ENCODE measurements at regions not wholly inside any gene's neighbourhood (a gene's known extent, or its start where the extent isn't known, plus 50 kb on each side); places are given as distances from the start of the nearest gene placed in this dataset.

DNA sequence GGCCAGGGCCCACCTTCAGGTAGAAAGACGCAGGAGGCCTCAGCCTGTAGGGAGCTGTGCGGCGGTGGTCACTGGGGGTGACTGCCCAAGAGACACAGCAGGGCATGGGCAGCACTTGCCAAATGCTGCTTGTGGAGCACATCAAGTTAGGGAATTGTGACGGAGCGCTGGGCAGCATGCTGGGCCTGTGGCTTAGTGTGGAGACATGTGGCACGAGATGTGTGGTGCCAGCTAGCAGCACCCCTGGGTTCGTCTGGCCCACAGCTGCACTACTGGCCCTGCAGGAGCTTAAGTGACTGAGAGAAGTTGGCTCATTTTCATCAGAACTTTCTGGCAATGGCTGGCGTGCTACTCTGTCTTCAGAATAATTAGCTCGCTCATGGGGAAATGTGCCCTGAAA is 213.1 kb upstream of the SYNDIG1 start:
- DNase-seq = no peak

DNA sequence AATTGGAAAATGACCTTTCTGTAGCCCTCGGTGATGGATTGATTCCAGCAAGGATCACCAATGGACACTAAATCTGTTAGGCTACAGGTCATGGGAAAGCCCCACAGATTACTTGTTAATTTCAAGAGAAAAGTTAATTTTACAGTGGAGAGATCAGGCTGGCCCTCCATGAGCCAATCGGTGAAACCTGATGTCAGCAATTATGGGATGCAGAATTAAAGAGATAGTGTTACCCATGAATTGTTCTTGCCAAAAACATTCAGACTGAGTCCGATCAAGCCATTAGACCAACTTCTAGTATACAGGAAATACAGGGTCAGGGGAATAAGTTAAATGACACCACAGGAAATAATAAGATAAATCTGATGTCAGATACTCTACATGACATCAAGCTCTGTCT is 214.9 kb upstream of the SYNDIG1 start:
- DNase-seq = no peak

DNA sequence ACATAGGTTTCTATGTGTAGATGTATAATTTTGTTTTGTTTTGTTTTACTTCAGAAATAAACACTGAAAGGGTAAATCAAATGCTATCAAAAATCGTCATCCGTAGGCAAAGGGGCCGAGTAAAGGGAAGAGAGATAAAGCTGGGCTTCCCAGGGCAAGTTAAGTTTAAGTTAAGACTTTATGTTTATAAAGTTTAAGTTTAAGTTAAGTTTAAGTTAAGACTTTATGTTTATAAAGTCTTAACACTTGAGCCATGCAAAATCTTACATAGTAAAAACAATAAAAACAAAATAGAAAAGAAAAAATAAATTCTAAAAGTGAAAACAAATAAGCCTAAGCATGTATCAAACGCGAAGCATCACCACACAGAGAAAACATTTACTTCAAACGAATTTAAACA is 216.1 kb upstream of the SYNDIG1 start:
- DNase-seq = no peak

DNA sequence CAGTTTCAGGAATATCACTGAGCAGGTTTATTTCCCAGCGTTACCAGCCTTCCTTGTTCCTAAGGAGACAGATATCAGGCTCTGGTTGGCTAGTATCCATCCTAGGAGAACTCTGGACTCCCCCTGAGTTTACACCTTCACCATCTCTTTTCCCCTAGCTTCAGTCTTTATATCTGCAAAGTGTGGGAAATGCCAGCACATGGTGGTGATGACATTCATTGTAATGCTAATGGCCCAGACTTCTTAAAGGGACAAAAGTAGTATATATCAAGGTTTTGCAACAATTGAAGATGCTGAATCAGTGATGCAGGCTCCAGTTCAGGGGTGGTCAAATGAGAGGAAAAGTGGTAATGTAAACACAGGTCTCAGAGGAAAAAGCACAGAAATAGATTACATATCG is 224.3 kb upstream of the SYNDIG1 start:
- DNase-seq = no peak

DNA sequence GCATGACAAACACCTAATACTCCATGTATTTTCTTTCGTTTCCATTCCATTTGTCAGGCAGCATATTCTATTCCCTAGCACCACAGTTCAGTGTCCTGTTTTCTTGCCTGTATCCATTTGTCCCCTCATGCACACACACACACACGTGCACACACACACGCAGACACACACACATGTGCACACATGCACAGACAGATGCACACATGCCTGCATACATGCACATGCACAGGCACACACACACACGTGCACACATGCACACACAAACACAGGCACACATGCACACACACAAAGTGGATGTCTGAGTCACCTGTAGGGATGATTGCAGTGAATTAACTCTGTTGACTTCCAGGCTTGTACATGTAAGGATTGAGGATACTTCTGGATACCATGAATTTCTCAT is 226.7 kb upstream of the SYNDIG1 start:
- no peak for DNase-seq

DNA sequence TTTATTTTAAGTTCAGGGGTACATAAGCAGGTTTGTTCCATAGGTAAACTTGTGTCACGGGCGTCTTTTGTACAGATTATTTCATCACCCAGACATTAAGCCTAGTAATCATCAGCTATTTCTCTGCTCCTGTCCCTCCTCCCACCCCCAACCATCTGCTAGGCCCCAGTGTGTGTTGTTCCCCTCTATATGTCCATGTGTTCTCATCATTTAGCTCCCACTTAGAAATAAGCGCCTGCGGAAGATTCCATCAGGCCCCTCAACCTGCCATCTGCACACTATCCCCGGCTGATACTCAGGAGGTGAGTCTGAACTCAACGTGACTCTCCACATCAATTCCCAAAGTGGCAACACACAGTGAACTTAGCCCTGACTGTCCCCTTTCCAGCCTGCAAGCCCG is 228.0 kb upstream of the SYNDIG1 start:
- no peak for DNase-seq

DNA sequence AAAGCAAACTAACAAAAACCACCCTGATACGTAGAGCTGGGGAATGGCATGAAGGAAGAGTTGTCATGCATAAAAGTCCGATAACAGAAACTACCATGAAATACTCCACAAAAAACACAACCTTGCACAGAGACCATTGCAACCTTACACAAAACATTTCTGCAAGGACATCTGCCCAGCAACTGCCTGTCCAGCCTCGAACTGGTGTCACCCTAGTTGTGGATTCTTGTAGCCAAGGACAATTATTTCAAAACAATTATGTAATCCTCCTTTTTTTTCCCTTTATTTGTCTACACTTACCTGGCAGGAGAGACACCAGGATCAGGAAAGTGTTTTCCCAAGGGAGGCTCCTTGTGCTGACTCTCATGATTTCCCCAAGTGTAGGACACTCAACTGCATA is 232.5 kb upstream of the SYNDIG1 start:
- DNase-seq = no peak

DNA sequence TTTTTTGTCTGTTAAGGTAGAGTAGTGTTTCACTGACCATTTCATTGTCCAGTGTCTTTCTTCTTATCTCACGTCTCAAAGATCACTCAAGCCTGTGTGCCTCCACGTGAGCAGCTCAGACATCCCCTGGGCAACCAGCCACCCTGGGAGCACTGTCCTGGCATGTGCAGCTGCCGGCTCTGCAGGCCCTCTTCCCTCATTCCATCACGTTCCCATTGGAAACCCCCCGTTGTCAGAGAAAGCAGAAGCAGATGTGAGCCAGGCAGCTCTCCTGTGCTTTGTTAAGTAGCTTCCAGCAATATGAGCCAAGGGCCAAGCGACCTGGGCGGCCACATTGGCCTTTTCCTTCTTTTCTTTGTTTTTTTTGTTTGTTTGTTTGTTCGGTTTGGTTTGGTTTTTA is 233.2 kb upstream of the SYNDIG1 start:
- no peak for DNase-seq

DNA sequence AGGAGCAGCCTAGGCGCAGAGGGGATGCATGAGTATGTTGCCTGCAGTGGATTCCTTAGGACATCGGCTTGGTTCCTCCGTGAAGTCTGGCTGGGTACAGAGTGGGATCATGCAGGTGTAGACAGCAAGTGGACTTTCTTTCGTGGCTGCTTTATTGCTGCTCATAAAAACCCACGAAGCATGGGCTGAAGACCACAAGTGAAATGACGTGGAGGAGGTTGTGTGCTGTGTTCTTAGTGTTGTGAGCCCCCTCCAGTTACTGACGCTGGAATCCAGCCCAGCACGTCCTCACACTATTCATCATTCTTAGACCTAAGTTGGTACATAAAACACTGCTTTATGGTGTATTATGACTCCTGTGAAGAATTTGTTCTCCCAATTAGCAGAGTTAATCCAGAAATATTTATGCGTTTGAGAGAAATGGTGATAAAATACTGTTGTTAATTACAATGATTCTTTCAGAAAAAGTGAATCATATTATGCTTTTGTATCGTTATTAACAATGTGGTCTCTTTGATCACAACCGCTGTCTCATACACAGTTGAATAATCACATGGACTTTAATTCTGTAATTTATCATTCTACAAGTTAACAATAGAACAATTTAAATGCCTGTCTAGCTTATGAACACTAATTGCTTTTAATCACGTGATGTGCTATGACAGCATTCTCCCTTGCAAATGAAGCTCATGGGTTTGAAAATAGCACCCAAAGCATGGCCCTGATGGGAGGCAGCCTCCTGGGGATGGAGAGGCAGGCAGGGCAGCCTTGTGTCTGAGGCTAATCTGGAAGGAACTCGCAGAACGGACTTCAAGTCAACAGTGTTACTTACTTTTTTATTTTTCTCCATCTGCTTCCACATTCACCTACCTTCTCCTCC is 233.9 kb upstream of the SYNDIG1 start:
- no peak for DNase-seq

DNA sequence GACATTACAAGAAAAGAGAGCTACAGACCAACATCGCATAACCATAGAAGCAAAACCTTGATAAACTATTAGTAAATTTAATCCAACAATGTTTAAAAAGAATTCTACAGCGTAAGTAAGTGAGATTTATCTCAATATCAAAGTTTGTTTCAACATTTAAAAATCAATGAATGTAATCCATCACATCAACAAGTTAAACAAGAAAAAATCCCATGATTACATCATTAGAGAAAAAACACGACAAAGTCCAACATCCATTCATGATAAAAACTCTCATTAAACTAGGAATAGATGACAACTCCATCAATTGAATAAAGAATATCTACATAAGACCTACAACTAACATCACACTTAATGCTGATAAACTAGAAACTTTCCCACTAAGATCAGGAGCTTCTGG is 239.0 kb upstream of the GGTLC1 start:
- no peak for DNase-seq

DNA sequence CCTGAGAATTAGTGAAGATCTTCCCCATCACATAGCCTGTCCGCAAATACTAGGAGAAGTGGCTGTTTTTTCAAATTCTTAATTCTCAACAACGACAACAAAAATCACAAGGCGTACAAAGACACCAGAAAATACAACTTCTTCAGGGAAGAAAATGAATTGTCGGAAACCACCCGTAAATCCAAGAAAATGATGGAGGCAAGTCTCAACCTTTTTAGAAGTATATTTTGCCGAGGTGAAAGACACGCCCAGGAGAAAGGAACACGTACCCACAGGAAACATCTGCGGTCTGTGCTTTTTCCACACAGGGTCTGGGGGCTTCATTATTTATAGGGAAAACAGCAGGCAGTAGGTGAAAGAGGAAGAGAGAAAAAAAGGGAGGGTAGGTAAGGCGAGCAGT is 223.9 kb upstream of the GGTLC1 start:
- no peak for DNase-seq

DNA sequence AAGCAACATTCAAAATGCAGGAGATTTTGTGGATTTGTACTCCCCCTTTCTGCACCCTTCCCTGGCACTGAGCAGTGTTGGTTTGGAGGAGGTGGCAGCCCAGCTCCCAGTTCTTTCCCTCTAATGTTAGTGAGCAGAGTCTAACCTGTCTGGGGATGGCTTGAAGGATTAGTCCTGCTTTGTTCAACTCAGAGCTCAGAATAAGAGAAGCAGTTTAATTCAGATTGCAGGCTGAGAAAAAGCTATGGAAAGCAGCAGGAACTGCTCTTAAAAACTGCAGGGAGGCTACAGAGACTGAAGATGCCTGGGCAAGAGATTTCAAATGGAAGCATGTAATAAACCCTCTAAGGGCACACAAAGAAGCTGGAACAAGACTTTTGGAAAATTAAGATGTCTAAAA is 223.4 kb upstream of the GGTLC1 start:
- DNase-seq = no peak

DNA sequence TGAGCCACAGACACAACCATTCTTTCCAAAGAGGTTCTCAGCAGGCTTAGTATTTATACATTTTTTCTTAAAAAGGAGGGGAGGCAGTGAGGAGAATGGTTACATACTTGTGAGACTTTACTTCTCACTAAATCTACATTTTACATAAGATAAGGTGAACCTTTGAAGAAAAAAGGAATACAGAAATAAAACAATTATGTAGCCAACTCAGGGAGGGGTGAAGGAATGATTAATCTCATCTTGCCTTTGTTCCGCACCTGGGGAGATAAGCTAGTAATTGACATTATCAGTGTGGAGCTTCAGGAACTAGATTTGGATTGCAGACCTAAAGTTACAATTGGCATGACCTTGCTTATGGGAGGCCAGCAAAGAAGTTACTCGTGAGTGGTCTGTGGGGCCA is 221.8 kb upstream of the GGTLC1 start:
- no peak for DNase-seq

DNA sequence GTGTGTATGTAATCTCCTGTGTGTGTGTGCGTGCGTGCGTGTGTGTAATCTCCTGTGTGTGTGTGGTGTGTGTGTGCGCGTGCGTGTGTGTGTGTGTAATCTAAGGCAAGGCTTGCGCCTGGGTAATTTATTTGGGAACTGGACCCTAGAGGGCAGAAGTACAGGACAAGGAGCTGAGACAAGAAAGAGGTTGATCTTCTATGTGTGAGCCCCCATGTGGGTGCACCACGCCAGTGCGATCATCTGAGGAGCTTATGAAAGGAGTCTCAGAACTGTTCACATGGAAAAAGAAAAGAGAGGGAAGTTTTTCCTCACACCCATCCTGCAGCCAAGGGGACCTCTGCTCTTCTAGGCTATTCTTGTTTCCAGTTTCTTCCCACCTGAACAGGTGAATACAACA is 220.1 kb upstream of the GGTLC1 start:
- no peak for DNase-seq

DNA sequence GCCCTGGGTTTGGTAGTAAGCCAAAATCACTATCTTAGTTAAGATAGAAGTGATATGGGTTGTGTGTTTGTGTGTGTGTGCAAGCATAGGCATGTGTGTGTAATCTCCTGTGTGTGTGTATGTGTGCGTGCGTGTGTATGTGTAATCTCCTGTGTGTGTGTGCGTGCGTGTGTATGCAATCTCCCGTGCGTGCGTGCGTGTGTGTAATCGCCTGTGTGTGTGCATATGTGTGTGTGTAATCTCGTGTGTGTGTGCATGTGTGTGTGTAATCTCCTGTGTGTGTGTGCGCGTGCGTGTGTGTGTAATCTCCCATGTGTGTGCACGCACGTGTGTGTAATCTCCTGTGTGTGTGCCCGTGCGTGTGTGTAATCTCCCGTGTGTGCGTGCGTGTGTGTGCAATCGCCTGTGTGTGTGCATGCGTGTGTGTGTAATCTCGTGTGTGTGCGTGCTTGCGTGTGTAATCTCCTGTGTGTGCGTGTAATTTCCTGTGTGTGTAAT is 219.3 kb upstream of the GGTLC1 start:
- no peak for DNase-seq

DNA sequence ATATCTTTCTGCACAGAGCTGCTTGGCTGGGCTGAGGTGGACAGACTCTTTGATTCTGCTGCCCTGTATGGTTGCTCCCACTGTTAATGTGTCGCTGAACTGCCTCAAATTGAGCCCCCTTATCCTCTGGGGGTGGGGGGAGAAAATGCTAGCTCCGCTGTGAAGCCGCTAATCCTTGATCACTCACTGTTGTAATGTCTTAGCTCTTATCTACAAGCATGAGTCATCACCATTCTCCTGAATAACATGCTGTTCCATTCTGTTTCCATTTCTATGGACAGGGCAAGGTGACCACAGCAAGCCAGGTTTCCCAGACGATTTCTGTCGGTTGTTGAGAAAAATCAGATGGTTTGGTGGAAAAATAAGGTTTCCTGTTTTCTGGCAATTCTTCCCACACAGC is 218.4 kb upstream of the GGTLC1 start:
- no peak for DNase-seq

DNA sequence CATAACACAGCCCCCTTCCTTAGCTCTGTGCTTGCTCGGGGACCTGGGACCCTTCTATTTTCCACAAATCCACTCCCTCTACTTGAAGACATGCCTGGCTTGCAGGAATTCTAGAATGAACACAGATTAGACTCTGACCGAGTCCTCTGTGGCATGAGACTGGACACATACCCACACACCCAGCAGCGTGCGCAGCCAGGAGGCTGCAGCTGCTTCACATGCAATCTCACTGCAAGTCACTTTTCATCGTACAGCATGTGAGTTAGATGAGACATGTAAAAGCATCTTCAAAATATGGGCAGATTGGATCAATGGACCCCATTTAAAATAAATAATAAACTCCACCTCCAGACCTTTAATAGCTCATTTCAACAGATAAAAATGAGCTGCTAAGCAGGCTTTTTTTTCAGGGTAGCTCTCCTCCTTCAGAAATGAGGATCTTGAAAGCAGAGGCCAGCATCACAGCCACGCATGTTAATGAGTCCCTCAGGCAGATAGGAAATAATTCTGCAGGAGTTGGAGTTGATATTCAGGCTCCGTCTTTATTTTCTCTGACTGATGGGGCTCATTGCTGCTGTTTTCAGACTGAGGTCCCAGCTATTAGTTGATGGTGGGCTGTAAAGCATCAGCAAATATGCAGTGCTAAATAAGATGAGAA is 215.1 kb upstream of the GGTLC1 start:
- no peak for DNase-seq

DNA sequence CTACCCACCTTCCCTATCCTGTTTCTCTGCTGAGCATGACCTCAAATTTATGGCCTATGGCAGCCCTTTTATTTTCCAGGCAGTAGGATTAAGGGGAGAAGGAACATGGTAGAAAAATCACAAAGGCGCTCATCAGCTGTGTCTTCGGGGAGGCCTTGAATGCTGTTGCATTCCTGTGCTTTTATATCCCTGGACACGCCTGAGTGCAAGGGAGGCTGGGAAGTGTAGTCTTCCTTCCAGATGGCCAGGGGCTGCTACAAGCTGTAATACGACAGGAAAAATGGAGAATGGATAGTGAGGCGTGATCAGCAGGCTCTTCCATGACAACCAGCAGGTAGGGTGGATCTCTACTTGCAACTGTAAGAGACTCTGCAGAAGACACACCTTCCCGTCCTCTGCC is 210.9 kb upstream of the GGTLC1 start:
- no peak for DNase-seq

DNA sequence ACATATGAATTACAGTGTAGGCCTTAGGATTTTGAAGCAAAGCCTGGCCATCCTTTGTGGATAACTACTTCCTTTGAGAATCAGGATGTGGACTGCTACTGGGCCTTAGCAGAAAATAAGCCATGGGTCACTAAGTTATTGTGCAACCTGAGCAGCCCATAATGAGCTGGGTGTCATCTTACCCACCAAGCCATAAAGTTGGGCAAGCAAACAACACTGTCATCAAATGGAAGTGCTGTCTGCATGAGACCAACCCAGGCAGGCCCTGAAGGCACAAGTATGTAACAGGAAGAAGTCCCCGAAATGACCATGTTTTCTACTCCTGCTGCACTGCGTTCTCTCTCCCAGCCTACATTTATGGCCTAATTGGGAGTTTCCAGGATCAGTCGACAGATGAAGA is 205.6 kb upstream of the GGTLC1 start:
- no peak for DNase-seq

DNA sequence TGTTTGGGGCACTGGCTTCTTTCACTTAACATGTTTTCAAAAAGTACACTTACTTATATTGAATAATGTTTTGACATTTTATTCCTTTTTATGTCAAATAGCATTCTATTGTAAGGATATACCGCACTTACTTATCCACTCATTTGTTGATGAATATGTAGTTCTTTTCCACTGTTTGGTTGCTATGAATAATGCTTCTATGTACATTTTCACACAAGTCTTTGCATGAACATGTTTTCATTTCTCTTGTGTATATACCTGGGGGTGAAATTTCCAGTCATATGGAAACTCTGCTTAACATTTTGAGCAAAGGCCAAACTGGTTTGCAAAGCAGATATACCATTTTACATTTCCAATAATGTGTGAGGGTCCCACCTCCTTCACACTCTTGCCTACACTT is 202.3 kb upstream of the GGTLC1 start:
- DNase-seq = no peak

DNA sequence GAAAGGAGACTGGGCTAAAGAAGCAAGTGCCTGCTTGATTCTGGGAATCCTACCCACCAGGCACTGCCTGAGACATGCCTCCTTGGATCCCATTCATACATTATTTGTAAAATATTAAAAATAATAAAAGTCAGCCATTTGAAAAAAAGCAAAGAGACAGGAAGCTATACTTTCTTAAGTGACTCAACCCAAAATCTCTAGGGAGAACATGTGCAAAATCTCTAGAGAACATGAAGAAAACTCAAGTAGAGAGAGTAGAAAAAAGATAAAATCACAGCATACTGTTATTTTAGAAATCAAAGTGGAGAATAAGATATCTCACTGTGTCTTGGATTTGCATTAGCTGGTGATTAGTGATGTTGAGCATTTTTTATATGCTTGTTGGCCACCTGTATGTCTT is 197.2 kb upstream of the GGTLC1 start:
- DNase-seq = no peak

DNA sequence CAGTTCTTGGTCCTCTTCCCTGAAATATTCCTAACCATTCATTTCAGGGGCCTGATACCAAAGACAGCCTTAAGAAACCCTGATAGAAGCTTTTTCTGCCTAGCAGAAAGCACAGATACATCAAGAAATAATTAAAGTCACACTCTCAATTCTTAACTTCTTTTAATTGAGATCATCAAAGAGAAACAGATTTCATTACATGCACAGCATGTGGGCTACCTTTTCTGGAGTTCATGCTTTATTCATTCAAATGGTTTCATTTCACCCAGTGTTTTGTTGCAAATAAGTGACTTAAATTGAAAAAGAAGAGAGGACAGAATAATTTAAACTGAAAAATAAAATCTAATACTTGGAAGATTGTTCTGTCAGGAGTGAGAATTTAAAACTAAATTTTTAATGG is 192.6 kb upstream of the GGTLC1 start:
- no peak for DNase-seq

DNA sequence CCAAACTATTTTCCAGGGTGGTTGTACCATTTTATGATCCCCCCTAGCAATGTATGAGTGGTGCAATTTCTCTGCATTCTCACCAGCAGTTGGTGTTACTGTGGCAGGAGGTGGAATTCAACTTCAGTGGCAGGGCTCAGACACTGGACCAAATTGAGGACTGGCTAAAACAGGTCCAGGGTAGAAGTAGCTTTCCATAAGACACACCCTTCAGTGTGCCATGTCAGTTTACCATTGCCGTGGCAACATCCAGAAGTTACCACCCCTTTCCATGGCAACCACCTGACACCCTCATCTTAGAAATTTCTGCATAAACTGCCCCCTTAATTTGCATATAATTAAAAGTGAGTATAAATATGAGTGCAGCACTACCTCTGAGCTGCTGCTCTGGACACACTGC is 180.7 kb upstream of the GGTLC1 start:
- DNase-seq = no peak

DNA sequence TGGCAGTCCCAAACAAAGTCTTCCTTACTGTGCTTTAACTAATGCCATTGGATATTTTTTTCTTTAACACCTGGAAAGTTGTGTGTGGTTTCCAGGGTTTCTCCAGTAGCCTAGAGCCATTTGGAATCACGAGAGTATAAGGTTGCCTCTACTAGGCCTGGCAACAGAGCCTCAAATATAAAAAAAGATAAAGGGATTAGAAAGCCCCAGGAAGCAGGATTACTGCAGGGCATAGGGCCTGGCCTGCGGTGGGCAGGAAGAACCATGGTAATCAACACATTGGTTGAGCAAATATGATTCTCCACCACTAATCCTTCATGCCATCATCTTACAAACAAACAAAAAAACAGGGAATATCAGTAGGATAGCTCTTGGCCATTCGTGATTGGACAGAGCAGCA is 177.8 kb upstream of the GGTLC1 start:
- no peak for DNase-seq

DNA sequence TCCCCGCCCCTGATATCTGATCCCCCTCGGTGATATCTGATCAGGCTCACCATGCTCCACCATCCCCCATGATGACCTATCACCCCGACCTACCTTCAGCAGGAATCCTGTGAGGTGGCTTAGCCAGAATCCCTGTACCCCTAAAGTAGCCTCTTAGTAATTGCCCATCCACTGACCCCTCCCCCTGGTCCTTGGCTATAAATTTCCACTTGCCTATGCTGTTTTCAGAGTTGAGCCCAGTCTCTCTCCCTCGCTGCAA is 177.5 kb upstream of the GGTLC1 start:
- no peak for DNase-seq

All from central memory CD4-positive, alpha-beta T cell (primary cell).